HG03342 (cell line): ENCODE measurements at regions not wholly inside any gene's neighbourhood (a gene's known extent, or its start where the extent isn't known, plus 50 kb on each side); places are given as distances from the start of the nearest gene placed in this dataset.
A peak's percentile ranks its signal among the peaks of the same experiment; 100 is the strongest.
"Not testable (repeated sequence)": the region's sequence is repeated elsewhere in the genome, so short reads cannot be mapped to it uniquely, and the experiment has no call there.

Experiments used
- ATAC-seq: cut with Tn5 transposase; IDR thresholded peaks from one replicate; pipeline ENCODE4 v1.9.1; 2021; ENCODE audit warnings: mild to moderate bottlenecking, moderate library complexity; ENCODE audit not compliant: unreplicated experiment

GRCh38 chr18:11512096-11513025 is 97.0 kb upstream of the SLC35G4 start:
- peak; percentile 1 for ATAC-seq

DNA sequence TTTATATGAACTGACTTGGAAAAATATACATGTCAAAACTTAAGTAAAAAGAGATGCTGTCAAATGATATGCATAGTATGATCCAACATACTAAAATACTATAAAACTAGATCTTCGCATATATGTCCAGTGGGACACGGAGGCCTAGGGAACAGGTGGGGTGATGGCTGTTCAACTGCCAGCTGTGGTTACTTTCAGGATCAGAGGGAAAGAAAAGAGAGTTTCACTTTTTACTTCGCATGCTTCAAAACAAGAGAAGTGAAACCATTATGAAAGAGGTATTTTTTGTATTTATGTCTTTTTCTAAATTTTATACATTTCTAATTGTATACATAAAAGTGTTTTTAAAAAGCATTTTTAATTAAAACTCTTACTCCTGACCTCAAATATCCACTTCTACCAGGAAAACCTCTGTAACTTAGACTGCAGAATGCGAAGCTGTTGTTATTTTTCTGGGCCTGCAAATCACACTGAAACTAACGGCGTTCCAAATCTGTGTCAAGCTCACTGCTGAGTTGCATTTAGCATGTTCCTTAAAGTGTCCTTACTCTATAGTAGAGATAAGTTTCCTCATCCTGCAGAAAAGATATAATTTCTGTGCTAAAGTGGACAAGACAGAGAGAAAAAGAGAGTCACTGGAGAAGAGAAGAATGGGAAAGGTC is 97.8 kb upstream of the SLC35G4 start:
- peak; percentile 94 for ATAC-seq

GRCh38 chr18:11506856-11507255 is 102.5 kb upstream of the SLC35G4 start:
- ATAC-seq, result no peak

- ATAC-seq, result no peak
Measured at GRCh38 chr18:11505993-11506392, 103.4 kb upstream of the SLC35G4 start.

DNA sequence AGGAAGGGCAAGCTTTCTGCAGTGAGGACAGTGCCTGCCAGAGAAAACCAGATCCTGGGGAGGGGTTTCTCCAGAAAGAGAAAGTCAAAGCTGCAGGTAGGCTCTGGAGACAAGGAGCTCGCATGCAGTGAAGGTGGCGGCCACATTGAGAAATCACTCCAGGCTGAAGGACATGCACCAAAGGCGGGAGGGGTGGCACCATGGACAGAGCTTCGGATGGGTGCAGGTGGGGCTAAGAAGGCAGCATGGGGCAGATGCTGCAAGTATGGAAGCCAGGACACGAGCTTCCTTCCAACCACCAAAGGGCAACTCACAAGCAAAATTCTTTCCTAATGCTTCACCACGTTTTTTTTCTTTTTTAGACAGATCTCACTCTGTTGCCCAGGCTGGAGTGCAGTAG is 104.4 kb upstream of the SLC35G4 start:
- ATAC-seq, result no peak

- no peak for ATAC-seq
Measured at GRCh38 chr18:11502368-11502767, 107.0 kb upstream of the SLC35G4 start.

GRCh38 chr18:11501352-11501751 is 108.0 kb upstream of the SLC35G4 start:
- ATAC-seq, result no peak

GRCh38 chr18:11500153-11501122 is 109.0 kb upstream of the SLC35G4 start:
- ATAC-seq, result peak; percentile 65

GRCh38 chr18:11498821-11499220 is 110.6 kb upstream of the SLC35G4 start:
- ATAC-seq, result no peak

GRCh38 chr18:11497585-11497984 is 111.8 kb upstream of the SLC35G4 start:
- no peak for ATAC-seq

DNA sequence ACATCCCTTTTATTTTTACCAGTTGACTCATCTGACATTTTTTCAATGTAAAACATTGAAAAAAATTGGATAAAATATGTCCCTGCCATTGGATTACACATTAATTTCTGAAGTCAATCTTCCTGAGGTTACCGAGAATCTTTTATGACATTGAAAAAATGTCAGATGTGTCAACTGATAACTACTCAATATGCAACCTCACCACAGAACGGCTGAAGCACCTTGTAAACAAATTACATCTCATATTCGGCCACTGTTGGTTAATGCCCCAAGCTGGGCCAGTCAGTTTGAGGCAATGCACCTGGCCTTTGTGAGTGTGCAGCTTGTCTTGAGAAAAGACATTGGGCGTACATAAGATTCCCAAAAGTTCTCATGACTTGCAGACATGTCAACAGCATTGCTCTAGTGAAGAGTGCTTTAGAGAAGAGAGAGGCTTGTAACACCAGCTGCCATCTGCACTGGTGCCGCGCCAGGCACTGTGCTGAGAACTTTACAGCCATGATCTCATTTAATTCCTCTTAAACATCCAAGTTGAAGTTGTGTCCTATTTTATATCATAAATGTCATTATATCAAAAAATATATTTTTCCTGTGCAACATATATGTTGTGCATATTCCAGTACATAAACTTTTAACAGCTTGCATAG is 112.7 kb upstream of the SLC35G4 start:
- ATAC-seq, result no peak

DNA sequence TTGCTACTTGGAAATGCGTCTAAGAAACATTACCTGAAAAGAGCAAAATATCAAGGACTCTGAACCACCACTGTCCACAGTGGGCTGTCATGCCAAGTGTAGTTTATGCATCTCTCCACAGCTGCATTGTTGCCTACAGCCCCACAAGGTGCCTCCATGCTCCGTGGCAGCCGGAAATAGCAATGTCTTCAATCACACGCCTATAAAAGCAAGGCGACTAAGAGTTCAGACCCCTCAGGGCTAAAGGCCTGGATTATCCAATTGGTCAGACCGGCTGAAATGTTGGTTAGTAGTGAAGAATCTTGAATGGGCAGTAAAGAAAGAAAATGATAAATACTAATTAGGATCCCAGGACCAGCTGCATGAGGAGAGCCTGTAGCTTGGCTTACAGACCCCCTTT is 114.0 kb upstream of the SLC35G4 start:
- ATAC-seq, result no peak

DNA sequence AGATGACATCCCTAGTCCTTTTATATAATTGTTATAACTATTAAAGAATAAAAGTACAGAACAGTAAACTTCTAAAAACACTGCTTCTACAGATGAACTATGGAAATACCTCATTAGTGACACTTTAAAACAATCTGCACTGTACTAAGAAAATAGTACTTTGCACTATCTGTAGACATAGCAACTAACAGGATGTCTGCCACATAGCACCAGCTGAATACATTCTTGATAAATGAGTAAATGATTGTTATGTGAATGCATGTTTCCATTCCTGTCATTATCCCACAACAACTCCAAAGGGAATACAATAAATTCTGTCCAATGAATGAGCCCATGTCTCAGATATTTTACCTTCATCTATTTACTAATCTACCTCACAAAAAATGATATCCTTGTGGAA is 115.3 kb upstream of the SLC35G4 start:
- ATAC-seq, result no peak

DNA sequence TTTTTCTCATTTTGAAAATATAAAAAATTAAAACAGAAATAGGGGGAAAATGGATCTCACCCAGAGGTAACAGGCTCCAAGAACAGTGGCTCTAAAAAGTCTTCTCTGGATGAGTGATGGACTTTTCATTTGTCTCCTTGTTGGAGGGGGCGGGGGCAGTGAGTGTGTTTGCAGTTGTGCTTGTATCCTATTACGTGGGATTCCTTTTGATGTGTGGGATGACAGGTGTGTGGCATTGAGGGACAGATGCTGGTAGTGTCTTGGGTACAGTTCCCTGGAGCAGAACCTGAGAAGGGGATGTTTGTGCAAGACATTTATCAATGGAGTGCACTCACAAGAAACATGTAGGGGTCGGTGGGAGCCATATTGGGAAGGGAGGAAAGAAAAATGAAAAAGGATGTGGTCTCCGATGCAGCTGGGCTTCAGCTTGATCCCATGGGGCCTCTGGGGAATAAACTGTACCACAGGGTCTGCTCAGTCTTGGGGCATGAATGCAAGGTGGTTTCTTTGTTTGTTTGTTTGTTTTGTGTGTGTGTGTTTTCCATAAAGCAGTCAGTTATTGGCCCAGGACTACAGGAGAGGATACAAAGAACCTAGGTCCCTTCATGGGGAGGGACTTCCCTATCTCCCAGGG is 120.0 kb upstream of the SLC35G4 start:
- no peak for ATAC-seq

DNA sequence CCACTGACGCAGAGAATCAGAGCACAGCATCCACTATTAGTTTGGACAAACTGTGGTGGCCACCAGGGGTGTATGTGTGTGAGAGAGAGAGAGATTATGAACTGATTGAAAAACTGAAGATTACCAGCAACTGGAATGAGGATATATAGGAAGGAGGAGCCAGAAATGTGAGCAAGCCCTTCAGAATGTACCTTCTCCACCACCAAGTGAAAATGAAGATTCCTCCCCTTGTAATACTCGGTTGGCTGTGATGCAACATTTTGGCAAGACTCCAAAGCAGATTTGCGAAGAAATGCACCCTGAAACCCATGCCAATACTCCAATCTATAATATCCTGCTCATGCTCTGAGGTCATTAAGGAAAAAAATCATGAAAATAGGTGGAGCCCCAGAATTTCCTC is 121.2 kb upstream of the SLC35G4 start:
- no peak for ATAC-seq

DNA sequence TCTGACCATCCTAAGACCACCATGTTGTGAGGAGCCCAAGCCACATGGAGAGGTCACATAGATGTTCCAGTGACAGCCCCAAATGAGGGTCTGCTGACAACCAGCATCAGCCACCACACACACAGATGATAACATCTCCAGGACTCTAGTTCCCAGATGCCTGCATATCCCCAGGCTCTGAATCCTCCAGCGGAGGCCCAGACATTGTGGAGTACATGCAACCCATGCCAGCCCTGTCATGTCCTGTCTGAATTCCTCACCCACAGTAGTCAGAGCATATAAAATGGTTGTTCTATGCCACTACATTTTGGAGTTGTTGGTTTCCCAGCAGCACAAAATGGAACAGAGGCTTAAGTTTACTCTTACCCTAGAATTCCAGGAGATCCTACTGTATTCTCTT is 122.0 kb upstream of the SLC35G4 start:
- no peak for ATAC-seq

DNA sequence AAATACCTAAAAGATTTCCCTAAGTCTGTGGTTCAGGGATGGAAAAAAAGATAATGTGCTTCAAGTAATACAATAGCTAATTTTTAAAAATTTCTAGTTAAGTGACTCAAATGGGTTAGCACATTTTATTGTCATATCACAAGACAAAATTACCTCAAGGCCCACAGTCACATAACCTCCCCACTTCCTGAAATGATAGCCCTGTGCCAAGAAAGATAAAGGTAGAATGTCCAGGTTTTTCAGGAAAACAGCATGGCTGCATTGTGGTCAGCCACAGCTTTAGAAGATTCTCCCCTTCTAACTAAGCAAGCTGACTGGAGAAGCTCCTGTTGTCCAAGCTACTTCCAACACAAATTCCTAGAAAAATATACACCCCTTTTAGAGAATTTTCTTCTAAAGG is 127.1 kb upstream of the SLC35G4 start:
- no peak for ATAC-seq

DNA sequence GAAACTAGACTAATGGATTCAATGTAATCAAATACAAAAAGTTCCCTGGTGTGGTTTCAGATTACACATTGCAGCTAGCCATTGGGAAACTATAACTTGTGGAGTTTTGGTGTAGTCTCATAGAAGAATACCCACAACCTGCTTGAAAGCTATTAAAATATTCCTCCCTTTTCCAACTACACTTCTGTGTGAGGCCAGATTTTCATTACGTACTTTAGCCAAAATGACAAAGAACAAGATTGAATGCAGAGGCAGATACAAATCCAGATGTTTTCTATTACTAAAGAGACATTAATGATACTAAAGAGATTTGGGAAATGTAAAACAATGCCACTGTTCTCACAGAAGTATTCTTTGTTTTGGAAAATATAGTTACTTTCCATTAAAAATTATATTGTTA is 128.7 kb upstream of the SLC35G4 start:
- no peak for ATAC-seq

- ATAC-seq, result not testable (repeated sequence)
Measured at GRCh38 chr18:11479031-11479430, 130.4 kb upstream of the SLC35G4 start.

GRCh38 chr18:11470941-11471340 is 138.5 kb upstream of the SLC35G4 start:
- ATAC-seq, result no peak
